HG03045 (cell line): ENCODE measurements at regions not wholly inside any gene's neighbourhood (a gene's known extent, or its start where the extent isn't known, plus 50 kb on each side); places are given as distances from the start of the nearest gene placed in this dataset.

Experiments
- ATAC-seq: cut with Tn5 transposase; IDR thresholded peaks from one replicate; pipeline ENCODE4 v1.9.1; 2021; ENCODE audit warnings: mild to moderate bottlenecking, moderate library complexity; ENCODE audit not compliant: unreplicated experiment

GRCh38 chr2:21281384-21281783 lies 157.6 kb downstream of the TDRD15 start:
- ATAC-seq: no peak

GRCh38 chr2:21281791-21282514 lies 158.2 kb downstream of the TDRD15 start:
- no peak for ATAC-seq

- ATAC-seq: no peak
Observed at GRCh38 chr2:21282515-21282898, 158.7 kb downstream of the TDRD15 start.

GRCh38 chr2:21288299-21288698 lies 164.5 kb downstream of the TDRD15 start:
- no peak for ATAC-seq

- ATAC-seq: no peak
Observed at GRCh38 chr2:21288739-21289520, 165.2 kb downstream of the TDRD15 start.

- ATAC-seq: no peak
Observed at GRCh38 chr2:21289551-21289950, 165.8 kb downstream of the TDRD15 start.

GRCh38 chr2:21289989-21290388 lies 166.2 kb downstream of the TDRD15 start:
- ATAC-seq: no peak

GRCh38 chr2:21291426-21291825 lies 167.7 kb downstream of the TDRD15 start:
- no peak for ATAC-seq

GRCh38 chr2:21294446-21294845 lies 170.7 kb downstream of the TDRD15 start:
- no peak for ATAC-seq

- no peak for ATAC-seq
Observed at GRCh38 chr2:21299411-21299810, 175.6 kb downstream of the TDRD15 start.

- no peak for ATAC-seq
Observed at GRCh38 chr2:21301871-21302455, 178.2 kb downstream of the TDRD15 start.

- ATAC-seq: no peak
Observed at GRCh38 chr2:21303876-21304275, 180.1 kb downstream of the TDRD15 start.

GRCh38 chr2:21305581-21305980 lies 181.8 kb downstream of the TDRD15 start:
- ATAC-seq: no peak

GRCh38 chr2:21306235-21306634 lies 182.5 kb downstream of the TDRD15 start:
- no peak for ATAC-seq

GRCh38 chr2:21307037-21307436 lies 183.3 kb downstream of the TDRD15 start:
- no peak for ATAC-seq

- no peak for ATAC-seq
Observed at GRCh38 chr2:21310493-21310892, 186.7 kb downstream of the TDRD15 start.

GRCh38 chr2:21314322-21314835 lies 190.6 kb downstream of the TDRD15 start:
- no peak for ATAC-seq

GRCh38 chr2:21317131-21317530 lies 193.4 kb downstream of the TDRD15 start:
- no peak for ATAC-seq

GRCh38 chr2:21318263-21318662 lies 194.5 kb downstream of the TDRD15 start:
- ATAC-seq: no peak

- ATAC-seq: no peak
Observed at GRCh38 chr2:21326152-21326551, 202.4 kb downstream of the TDRD15 start.

GRCh38 chr2:21328177-21328576 lies 204.4 kb downstream of the TDRD15 start:
- ATAC-seq: no peak
